H9 (cell line): ENCODE measurements at regions not wholly inside any gene's neighbourhood (a gene's known extent, or its start where the extent isn't known, plus 50 kb on each side); places are given as distances from the start of the nearest gene placed in this dataset.

Source experiments
- DNase-seq: peaks from one replicate; pipeline ENCODE4 v3.0.0-alpha.2; 2017
- H2AFZ ChIP-seq: one replicate; pipeline ENCODE4 v1.6.1; 2013; ENCODE audit warnings: mild to moderate bottlenecking, low read length, control low read depth, moderate library complexity
- H2AK5ac ChIP-seq: 2 replicates; pipeline ENCODE4 v1.6.1; 2013; ENCODE audit warnings: low read length, control low read depth, mixed read lengths; ENCODE audit not compliant: insufficient read length
- H2BK120ac ChIP-seq: one replicate; pipeline ENCODE4 v1.6.1; 2013; ENCODE audit warnings: low read depth, mild to moderate bottlenecking, low read length, control low read depth, inconsistent platforms; ENCODE audit not compliant: poor library complexity, severe bottlenecking
- H2BK12ac ChIP-seq: 2 replicates; pipeline ENCODE4 v1.6.1; 2013; ENCODE audit warnings: low read length, control low read depth, mixed read lengths, low read depth; ENCODE audit not compliant: insufficient read length
- H2BK15ac ChIP-seq: 2 replicates; pipeline ENCODE4 v1.6.1; 2013; ENCODE audit warnings: low read depth, low read length, control low read depth
- H2BK20ac ChIP-seq: one replicate; pipeline ENCODE4 v1.6.1; 2013; ENCODE audit warnings: low read depth, mild to moderate bottlenecking, low read length, control low read depth, inconsistent platforms; ENCODE audit not compliant: poor library complexity, severe bottlenecking
- H2BK5ac ChIP-seq: 2 replicates; pipeline ENCODE4 v1.6.1; 2013; ENCODE audit warnings: low read length, control low read depth, mixed read lengths; ENCODE audit not compliant: insufficient read length
- H3K14ac ChIP-seq: 2 replicates; pipeline ENCODE4 v1.6.1; 2013; ENCODE audit warnings: low read length, control low read depth; ENCODE audit not compliant: insufficient read depth
- H3K18ac ChIP-seq: 2 replicates; pipeline ENCODE4 v1.6.1; 2013; ENCODE audit warnings: low read depth, mild to moderate bottlenecking, mixed read lengths, low read length, control low read depth; ENCODE audit not compliant: insufficient read length
- H3K23ac ChIP-seq: 2 replicates; pipeline ENCODE4 v1.6.1; 2013; ENCODE audit warnings: low read length, control low read depth, mixed read lengths, low read depth; ENCODE audit not compliant: insufficient read length
- H3K23me2 ChIP-seq: 2 replicates; pipeline ENCODE4 v1.6.1; 2013; ENCODE audit warnings: low read depth, mild to moderate bottlenecking, mixed read lengths, low read length, control low read depth; ENCODE audit not compliant: insufficient read length, poor library complexity, severe bottlenecking
- H3K27ac ChIP-seq: 2 replicates; pipeline ENCODE4 v1.5.1; 2013; ENCODE audit warnings: low read length, control low read depth, mixed read lengths, low read depth; ENCODE audit not compliant: insufficient read length
- H3K27me3 ChIP-seq: 2 replicates; pipeline ENCODE4 v1.6.1; 2013; ENCODE audit warnings: low read length, control low read depth, inconsistent platforms; ENCODE audit not compliant: insufficient read depth
- H3K4ac ChIP-seq: 2 replicates; pipeline ENCODE4 v1.6.1; 2013; ENCODE audit warnings: low read depth, mild to moderate bottlenecking, control low read depth, inconsistent platforms, low read length, moderate library complexity
- H3K4me1 ChIP-seq: 2 replicates; pipeline ENCODE4 v1.6.1; 2013; ENCODE audit warnings: low read length, control low read depth, inconsistent platforms; ENCODE audit not compliant: insufficient read depth
- H3K4me2 ChIP-seq: 2 replicates; pipeline ENCODE4 v1.6.1; 2013; ENCODE audit warnings: low read length, control low read depth, mixed read lengths; ENCODE audit not compliant: insufficient read length, insufficient read depth
- H3K56ac ChIP-seq: 2 replicates; pipeline ENCODE4 v1.6.1; 2013; ENCODE audit warnings: low read depth, mild to moderate bottlenecking, mixed read lengths, low read length, control low read depth; ENCODE audit not compliant: insufficient read length
- H3K79me1 ChIP-seq: 2 replicates; pipeline ENCODE4 v1.6.1; 2013; ENCODE audit warnings: low read depth, mild to moderate bottlenecking, moderate library complexity, low read length, control low read depth, inconsistent platforms; ENCODE audit not compliant: insufficient read depth, poor library complexity, severe bottlenecking
- H3K79me2 ChIP-seq: 2 replicates; pipeline ENCODE4 v1.6.1; 2013; ENCODE audit warnings: low read length, control low read depth, inconsistent platforms; ENCODE audit not compliant: insufficient read depth
- H3K9ac ChIP-seq: 2 replicates; pipeline ENCODE4 v1.6.1; 2013; ENCODE audit warnings: low read length, control low read depth, mixed read lengths; ENCODE audit not compliant: insufficient read length; ENCODE audit errors: extremely low read depth
- H3K9me3 ChIP-seq: one replicate; pipeline ENCODE4 v1.6.1; 2013; ENCODE audit warnings: low read depth, low read length, inconsistent platforms; ENCODE audit not compliant: control insufficient read depth
- H3T11ph ChIP-seq: one replicate; pipeline ENCODE4 v1.6.1; 2013; ENCODE audit warnings: mild to moderate bottlenecking, low read length, control low read depth, inconsistent platforms
- H4K20me1 ChIP-seq: one replicate; pipeline ENCODE4 v1.6.1; 2013; ENCODE audit not compliant: control insufficient read depth, insufficient read length, insufficient read depth
- H4K5ac ChIP-seq: 2 replicates; pipeline ENCODE4 v1.6.1; 2013; ENCODE audit warnings: low read depth, mild to moderate bottlenecking, mixed read lengths, low read length, control low read depth; ENCODE audit not compliant: insufficient read length
- H4K8ac ChIP-seq: replicated peaks from 2 replicates; pipeline ENCODE4 v1.6.1; 2013; ENCODE audit warnings: low read length, control low read depth, mixed read lengths, low read depth; ENCODE audit not compliant: insufficient read length
- H4K91ac ChIP-seq: 2 replicates; pipeline ENCODE4 v1.6.1; 2013; ENCODE audit warnings: low read depth, mild to moderate bottlenecking, moderate library complexity, mixed read lengths, low read length, control low read depth; ENCODE audit not compliant: insufficient read length
- H3K27ac Mint-ChIP-seq, 3 experiments: 2 replicates in 2 of 3; 3 replicates in 1 of 3; pipeline ENCODE4 v1.8.0; 2020 to 2021; ENCODE audit warnings: mixed read lengths in 3 of 3, mild to moderate bottlenecking in 1 of 3, moderate library complexity in 1 of 3
- H3K27me3 Mint-ChIP-seq: 2 replicates; pipeline ENCODE4 v1.8.0; 2021; ENCODE audit warnings: low read depth, mild to moderate bottlenecking, moderate library complexity, mixed read lengths
- H3K36me3 Mint-ChIP-seq, 3 experiments: 2 replicates in 2 of 3; 3 replicates in 1 of 3; pipeline ENCODE4 v1.8.0; 2020 to 2021; ENCODE audit warnings: low read depth in 3 of 3, mixed read lengths in 3 of 3; ENCODE audit not compliant: insufficient read depth in 1 of 3
- H3K4me1 Mint-ChIP-seq, 2 experiments: 2 replicates each; pipeline ENCODE4 v1.8.0; 2020; ENCODE audit warnings: mixed read lengths in 2 of 2
- H3K4me3 Mint-ChIP-seq, 2 experiments: 2 replicates in 1 of 2; 3 replicates in 1 of 2; pipeline ENCODE4 v1.8.0; 2020 to 2021; ENCODE audit warnings: mild to moderate bottlenecking in 2 of 2, mixed read lengths in 2 of 2, moderate library complexity in 1 of 2
- H3K9me3 Mint-ChIP-seq, 2 experiments: 2 replicates in 1 of 2; 3 replicates in 1 of 2; pipeline ENCODE4 v1.8.0; 2020; ENCODE audit warnings: mild to moderate bottlenecking in 2 of 2, mixed read lengths in 2 of 2, moderate library complexity in 1 of 2
- CTCF ChIP-seq: fragments of 200-600 bp; sonication (generic); conservative IDR thresholded peaks from 3 replicates; pipeline ENCODE4 v1.8.0; 2021; ENCODE audit warnings: antibody characterized with exemption, mild to moderate bottlenecking
- WGBS: extraction: QIAGEN DNeasy Blood & Tissue Kit; methylation state at CpG from one replicate; pipeline ENCODE4 v1.1.7; 2013; ENCODE audit warnings: missing lambda C conversion rate, low lambda C conversion rate, mixed read lengths; ENCODE audit not compliant: insufficient read length; ENCODE audit errors: extremely low coverage; 5-methylcytosine and 5-hydroxymethylcytosine counted together

GRCh38 chr6:11432713-11433450 lies 104.7 kb upstream of the TMEM170B start:
- no peak overlapping the region for H3K27ac Mint-ChIP-seq
- no peak overlapping the region for H3K9ac ChIP-seq
- no peak overlapping the region for H2BK120ac ChIP-seq
- no peak overlapping the region for H4K91ac ChIP-seq
- H3K4me1 ChIP-seq: peaks cover 4% of the 10 kb centered on the region; the same call in 1 of the 2 replicates
- H3K56ac ChIP-seq: no peak overlapping the region
- H3K27me3 ChIP-seq: no peaks in the 10 kb centered on the region
- no peak for TF ChIP-seq CTCF
- no peak overlapping the region for H4K8ac ChIP-seq
- no peak overlapping the region for H3K4me3 Mint-ChIP-seq
- no peak overlapping the region for H3T11ph ChIP-seq
- no peak overlapping the region for H3K14ac ChIP-seq
- H2BK20ac ChIP-seq: no peak overlapping the region
- DNase-seq: no peak
- no peak overlapping the region for H3K18ac ChIP-seq
- H2BK5ac ChIP-seq: no peak overlapping the region
- no peak overlapping the region for H3K4ac ChIP-seq
- H3K23me2 ChIP-seq: no peaks in the 10 kb centered on the region
- H3K27me3 Mint-ChIP-seq: no peaks in the 10 kb centered on the region
- no peak overlapping the region for H2AFZ ChIP-seq
- no peak overlapping the region for H4K5ac ChIP-seq
- no peak overlapping the region for H3K4me2 ChIP-seq
- WGBS: no CpG with 5 or more reads among the region's 1 CpG
- H3K27ac ChIP-seq: no peak overlapping the region
- H3K36me3 Mint-ChIP-seq: no peaks in the 10 kb centered on the region
- no peak overlapping the region for H3K23ac ChIP-seq
- no peaks in the 10 kb centered on the region for H3K9me3 ChIP-seq
- no peaks in the 10 kb centered on the region; the same call in 1 of the 2 replicates for H3K79me2 ChIP-seq
- peaks cover 19 to 23% of the 10 kb centered on the region in 2 experiments for H3K4me1 Mint-ChIP-seq
- H2BK15ac ChIP-seq: no peak overlapping the region
- no peaks in the 10 kb centered on the region for H3K79me1 ChIP-seq
- no peaks in the 10 kb centered on the region for H4K20me1 ChIP-seq
- no peaks in the 10 kb centered on the region for H3K9me3 Mint-ChIP-seq
- no peak overlapping the region for H2BK12ac ChIP-seq
- H2AK5ac ChIP-seq: no peak overlapping the region
